GM21360 (cell line): ENCODE measurements at regions not wholly inside any gene's neighbourhood (a gene's known extent, or its start where the extent isn't known, plus 50 kb on each side); places are given as distances from the start of the nearest gene placed in this dataset.
"Not testable (repeated sequence)": the region's sequence is repeated elsewhere in the genome, so short reads cannot be mapped to it uniquely, and the experiment has no call there.

Experiments
- ATAC-seq: cut with Tn5 transposase; IDR thresholded peaks from one replicate; pipeline ENCODE4 v1.9.1; 2021; ENCODE audit warnings: mild to moderate bottlenecking, moderate library complexity; ENCODE audit not compliant: unreplicated experiment

GRCh38 chr20:1827510-1827973, 67.7 kb upstream of the SIRPA start:
- ATAC-seq: no peak

GRCh38 chr20:1825938-1826445, 69.2 kb upstream of the SIRPA start:
- no peak for ATAC-seq

DNA sequence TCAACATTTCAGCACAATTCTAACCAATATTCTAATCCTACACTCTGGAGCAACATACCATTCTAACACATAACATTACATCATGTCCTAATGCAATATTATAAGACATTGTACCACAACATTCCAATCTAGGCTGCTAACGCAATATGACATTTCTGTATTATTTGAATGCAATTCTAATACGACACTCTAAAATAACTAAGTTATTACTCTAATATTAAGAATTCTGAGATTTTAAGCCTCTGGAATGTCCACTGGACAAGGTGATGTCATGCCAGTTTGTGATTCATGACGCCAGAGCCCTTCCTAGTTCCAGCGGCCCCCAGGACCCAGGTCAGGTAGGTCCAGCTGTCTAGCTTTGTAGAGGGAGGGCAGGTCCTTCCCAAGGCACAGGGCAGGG, 69.7 kb upstream of the SIRPA start:
- ATAC-seq: no peak

DNA sequence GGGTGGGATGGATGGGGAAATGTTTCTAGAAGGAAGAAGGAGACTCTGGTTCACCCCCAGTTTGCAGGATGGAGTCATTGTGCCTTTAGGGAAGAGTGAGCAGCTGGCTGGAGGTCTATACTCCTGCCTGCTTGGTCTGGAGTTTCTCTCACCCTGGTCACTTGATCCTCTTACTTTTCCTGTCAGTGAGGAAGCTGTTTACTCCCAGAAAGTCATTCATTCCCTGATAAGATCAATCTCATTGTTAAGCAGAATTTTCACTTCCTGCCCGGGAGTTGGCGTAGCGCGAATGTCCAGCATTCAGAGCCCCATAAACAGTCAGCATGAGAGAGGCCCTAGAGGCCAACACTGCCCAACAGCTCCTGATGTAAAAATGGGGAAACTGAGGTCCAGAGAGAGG, 70.4 kb upstream of the SIRPA start:
- no peak for ATAC-seq

DNA sequence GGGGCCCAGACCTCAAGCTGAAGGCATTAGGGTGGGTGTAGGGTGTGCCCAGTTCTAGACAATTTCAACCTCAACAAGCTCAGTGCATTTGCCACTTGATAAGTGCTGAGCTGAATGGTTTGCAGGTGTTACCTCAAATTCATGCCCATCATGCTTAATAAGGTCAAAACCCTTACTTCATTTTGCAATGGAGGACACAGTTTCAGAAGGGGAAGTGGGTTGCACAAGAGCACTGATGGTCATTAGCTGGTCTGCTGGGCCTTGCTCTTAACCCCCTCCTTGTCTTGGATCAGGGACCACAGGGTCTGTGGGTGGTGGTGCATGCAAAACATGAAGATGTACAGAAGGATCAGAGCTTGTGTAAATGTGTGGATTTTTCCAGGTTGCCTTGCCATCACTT, 71.0 kb upstream of the SIRPA start:
- no peak for ATAC-seq

DNA sequence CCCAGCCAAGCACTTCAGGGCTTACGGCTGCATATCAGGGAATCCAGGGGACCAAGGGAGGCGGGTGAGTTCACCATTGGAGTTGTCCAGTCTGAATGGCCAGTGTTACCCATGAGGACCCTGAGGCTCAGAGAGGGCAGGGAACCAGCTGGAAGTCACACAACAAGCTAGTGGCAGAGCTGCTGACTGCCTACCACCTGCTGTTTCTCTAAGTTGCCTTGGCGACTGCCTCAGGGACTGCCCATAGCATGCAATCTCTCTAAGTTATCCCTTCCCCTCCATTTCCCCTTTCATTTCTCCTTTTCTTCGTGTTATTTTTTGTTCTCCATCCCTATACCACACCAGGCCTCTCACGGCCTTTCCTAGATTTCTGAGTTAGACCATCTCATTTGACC, 71.8 kb upstream of the SIRPA start:
- ATAC-seq: no peak

DNA sequence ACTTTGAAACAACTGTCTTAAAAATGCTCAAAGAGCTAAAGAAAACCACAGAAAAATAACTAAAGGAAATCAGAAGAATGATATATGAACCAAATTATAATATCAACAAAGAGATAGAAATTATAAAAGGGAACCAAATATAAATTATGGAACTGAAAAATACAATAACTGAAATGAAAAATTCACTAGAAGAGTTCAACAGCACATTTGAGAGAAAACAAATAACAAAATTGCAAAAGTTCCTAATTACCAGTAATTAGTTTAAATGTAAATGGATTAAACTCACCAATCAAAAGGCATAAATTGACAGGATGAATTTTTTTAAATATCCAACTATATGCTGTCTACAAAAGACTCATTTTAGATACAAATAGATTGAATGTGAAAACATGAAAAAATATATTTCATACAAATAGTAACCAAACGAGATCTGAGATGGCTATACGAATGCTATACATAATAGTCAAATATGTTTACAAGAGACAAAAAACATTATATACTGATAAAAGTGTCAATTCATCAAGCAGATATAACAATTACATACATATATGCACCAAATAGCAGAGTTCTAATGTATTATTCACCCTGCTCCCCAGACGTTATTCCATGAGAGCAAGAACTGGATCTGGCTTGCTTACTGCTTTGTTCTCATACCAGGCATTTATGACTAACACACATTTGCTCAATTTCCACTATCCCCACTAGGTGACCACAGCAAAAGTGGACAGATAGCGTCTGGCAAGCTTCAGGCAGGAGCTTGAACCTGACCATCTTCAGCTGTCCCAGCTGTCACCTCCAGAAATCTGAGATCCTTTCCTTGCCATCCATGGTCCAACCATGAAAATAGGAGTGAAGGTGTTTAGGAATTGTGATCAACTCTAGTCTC, 72.4 kb upstream of the SIRPA start:
- ATAC-seq: no peak

GRCh38 chr20:1820138-1821079, 74.8 kb upstream of the SIRPA start:
- no peak for ATAC-seq

DNA sequence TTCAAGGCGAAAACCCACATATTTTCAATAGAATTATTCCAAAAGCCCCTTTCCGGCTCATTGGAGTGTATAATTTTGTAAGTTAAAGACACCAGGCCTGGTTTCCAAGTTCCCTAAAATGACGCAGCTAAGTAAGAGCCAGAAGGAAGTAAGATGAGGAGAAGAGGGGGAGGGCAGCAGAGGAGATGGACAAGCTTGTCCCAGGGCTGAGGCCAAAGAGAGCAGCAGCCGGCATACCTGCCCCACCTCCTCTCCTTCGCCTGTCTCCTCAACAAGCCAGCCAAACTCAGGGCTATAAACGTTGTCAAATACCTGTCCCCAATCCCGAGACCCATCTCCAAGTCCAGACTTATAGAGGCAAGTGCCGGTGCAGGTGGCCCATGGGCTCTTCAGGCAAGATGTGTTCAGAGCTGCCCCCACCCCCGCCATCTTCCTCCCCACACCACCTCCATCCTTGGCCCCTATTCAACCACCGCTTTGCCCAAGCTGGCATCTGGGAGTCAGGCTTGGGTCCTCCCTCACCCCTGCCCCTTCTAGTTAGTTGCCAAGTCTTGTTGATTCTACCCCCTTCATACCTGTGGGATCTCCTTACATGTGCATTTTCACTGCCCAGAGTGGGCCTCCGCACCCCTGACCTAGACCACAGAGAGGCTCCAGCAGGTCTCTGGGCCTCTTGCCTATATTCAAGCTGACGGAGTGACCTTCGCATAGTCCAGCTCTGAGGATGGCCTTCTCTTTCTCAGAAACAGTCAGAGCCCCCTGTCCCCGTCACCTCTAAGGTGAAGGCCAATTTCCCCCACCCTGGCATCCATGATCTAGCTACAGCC, 75.7 kb upstream of the SIRPA start:
- no peak for ATAC-seq

- no peak for ATAC-seq
These were observed 76.3 kb upstream of the SIRPA start for GRCh38 chr20:1818895-1819294.

GRCh38 chr20:1818247-1818840, 76.9 kb upstream of the SIRPA start:
- ATAC-seq: no peak

GRCh38 chr20:1817577-1818211, 77.5 kb upstream of the SIRPA start:
- no peak for ATAC-seq

DNA sequence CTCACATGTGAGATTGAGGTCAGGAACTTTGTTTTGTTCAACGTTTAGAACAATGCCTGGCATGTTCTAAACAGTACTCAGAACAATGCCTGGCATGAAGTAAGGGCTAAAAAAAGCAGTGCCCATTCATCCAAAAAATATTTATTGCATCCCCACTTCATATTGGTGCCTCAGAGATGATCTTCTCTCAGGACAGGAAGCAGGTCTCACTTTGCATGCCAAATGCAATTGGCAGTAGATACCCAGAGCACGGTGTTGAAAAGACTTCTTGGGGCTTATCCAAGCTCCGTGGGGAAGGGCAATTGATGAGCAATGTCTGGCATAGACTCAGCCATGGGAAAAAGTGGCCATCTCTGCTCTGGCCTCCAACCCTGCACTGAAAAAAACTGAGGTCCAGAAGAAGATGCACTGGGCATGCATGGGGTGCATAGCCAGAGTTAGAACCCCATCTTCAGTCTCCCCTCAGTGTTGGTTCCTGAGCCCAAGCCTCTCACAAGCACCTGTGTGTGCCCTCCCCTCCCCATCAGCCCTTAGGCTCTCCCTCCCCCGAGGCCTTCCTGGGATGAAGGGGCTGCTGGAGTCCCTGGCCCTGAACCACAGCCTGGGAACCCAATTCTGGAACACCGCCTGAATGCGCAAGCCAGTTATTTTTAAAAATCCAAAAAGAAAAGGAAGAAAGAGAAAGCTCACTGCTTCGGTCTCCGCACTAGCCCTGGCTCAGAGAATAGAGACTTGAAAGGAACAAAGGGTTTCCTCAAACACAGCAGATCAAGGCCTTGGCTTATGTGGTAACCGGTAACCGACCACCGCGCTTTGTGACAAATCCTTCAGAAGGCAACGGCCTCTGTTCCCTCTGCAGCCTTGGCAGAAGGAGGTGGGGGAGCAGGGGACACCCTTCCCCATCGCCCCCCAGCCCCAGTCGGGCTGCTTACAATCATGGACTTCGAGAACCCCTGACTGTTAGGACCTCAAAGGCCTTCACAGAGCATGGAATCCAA, 78.5 kb upstream of the SIRPA start:
- no peak for ATAC-seq

- ATAC-seq: no peak
These were observed 79.6 kb upstream of the SIRPA start for GRCh38 chr20:1815502-1816085.

DNA sequence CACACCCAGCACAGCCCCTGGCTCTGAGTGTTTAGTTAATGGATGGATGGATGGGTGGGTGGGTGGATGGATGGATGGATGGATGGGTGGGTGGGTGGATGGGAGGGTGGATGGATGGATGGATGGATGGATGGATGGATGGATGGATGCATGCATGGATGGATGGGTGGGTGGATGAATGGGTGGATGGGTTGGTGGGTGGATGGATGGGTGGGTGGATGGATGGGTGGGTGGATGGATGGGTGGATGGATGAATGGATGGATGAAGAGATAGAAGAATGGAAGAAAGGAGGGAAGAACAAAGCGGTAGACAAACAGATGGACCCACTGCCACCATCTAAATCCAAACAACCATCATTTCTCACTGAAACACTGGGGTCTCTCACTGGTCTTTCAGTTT, 80.3 kb upstream of the SIRPA start:
- ATAC-seq: not testable (repeated sequence)

GRCh38 chr20:1813674-1814635, 81.3 kb upstream of the SIRPA start:
- ATAC-seq: no peak

- ATAC-seq: no peak
These were observed 82.1 kb upstream of the SIRPA start for GRCh38 chr20:1813101-1813529.
